Renal cortex interstitium (tissue), 11 donors: ENCODE measurements at regions not wholly inside any gene's neighbourhood (a gene's known extent, or its start where the extent isn't known, plus 50 kb on each side); places are given as distances from the start of the nearest gene placed in this dataset.

ENCODE experiments used
- DNase-seq, 11 donors: peaks; one replicate each; pipeline ENCODE4 v3.0.0-alpha.2; 2013; ENCODE audit warnings: low read depth in 9 of 11, low spot score in 4 of 11; ENCODE audit errors: extremely low read depth in 1 of 11

DNA sequence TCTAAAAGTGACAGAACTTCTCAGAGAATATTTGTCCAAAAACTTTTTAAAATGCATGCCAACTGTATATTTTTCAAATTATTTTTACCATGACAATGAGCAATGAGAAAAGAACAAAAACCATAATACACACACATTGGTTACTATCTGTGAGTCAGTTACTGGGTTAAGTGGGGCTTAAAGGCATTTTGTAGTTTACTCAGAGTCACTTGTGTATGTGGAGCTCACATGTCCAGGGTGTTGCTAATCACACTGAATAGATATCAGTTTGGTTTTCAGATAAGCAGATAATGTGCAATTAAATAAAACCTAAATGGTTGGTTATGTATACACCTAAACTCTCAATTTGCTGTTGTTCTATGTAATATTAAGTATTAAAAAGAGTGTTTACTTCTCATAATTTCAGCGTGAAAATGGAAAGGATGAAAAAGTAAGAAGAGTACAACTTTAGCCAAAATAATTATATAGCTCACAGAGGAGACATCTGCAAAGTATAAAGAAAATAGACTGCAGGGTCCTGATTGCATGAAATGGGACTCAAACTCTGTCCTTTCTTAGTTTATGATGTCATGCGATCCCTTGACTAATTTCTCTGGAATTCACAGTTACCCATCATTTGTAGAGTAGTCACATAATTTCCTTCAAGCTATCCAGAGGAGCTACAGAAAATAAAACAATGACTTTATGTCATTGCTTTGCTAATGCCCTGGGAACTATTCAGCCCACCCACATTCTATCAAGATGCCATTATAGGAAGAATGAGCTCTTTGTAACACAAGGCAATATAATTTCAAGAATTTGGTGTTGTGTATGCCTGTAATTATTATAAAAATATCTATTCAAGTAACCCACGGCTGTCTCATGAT is 388.0 kb upstream of the ZNF608 start:
- DNase-seq = no peak

- peak in 1 of 11 donors; percentile 22 for DNase-seq
Measured at GRCh38 chr5:125137535-125137934, 391.1 kb upstream of the ZNF608 start.

- DNase-seq = no peak
Measured at GRCh38 chr5:125138266-125138665, 391.8 kb upstream of the ZNF608 start.

GRCh38 chr5:125139590-125139989 is 393.2 kb upstream of the ZNF608 start:
- DNase-seq = no peak

DNA sequence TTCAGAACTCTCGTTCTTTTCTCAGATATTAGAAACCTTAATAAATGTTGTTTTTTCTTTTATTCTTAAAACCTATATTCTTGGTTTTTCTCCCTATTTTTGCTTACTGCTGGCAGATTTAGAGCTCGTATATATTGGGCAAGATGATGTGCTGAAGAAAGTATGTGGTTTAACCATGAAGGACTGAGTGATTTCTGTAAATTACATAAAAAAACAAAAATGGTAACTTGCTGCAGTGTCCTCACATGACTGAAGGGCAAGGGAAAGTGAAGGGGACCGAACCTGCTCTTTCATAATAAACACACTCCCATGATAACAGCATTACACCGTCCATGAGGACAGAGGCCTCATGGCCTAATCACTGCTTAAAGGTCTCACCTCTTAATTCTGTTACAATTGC is 393.8 kb upstream of the ZNF608 start:
- DNase-seq = no peak

DNA sequence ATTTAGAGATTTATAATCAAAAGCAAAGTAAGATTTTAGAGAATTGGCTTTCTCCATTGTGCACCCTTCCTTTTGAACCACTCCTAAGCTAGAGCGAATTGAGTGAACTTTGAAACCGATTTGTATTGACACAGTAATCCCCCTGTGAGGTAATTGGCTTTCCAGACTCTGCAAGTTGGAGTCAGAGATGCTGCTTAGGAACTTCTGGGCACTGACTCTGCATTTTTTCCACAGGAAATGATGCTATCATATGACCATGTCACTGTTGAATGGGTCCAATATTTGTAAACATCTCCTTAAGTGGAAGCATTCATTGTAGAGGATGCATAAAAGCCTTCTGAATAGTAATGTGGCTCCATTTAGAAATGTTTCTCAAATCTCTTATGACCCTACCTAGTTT is 394.4 kb upstream of the ZNF608 start:
- DNase-seq = no peak

- DNase-seq = no peak
Measured at GRCh38 chr5:125142458-125142857, 396.0 kb upstream of the ZNF608 start.

- no peak for DNase-seq
Measured at GRCh38 chr5:125143011-125143410, 396.6 kb upstream of the ZNF608 start.

- DNase-seq = no peak
Measured at GRCh38 chr5:125148076-125148475, 401.6 kb upstream of the ZNF608 start.

GRCh38 chr5:125148706-125149105 is 402.3 kb upstream of the ZNF608 start:
- no peak for DNase-seq

DNA sequence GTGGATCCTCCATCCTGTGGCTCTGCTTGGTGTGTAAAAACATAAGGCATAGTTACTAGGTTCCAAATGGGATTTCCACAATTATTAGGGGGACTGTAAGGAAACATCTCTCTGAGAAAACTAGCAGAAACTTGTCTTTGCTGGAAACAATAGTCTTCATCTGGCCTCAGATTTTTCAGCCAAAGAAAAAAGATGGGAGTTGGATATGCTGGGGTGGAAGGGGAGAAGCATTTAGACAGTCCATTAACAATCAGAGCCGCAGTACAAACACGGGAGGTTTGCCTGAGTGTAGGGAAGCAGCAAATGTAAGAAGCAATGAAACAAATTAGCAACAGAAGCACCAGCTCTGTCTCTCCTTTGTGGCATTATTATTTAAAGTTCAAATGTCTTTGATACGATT is 402.7 kb upstream of the ZNF608 start:
- no peak for DNase-seq

GRCh38 chr5:125149527-125149926 is 403.1 kb upstream of the ZNF608 start:
- DNase-seq = no peak

DNA sequence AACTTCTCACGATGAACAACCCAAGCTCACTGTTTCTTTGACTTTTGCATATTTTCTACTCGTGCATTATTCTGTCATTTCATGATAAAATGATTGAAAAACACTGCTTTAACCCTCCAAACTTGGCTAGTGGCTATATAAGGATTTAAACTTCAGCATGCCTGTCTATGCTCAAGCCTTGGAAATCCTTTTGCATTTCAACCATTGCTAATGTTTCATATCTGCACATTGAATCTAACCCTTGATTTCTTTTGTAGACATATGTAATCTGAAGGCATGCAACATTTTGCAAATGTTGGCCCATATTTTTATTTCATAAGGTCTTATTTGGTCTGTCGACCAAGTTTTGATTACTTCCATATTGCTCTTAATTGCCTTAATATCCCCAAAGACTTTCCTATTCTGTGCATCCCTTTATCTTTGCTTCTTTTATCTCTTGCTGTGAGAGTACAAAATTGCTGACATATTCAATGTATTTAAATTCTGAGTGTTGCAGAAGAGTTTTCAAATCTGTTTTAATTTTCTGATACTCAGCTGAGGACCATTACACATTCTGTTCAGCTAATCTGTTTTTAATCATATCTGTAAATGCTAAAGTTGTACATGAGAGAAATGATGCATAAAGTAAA is 403.7 kb upstream of the ZNF608 start:
- DNase-seq = no peak

DNA sequence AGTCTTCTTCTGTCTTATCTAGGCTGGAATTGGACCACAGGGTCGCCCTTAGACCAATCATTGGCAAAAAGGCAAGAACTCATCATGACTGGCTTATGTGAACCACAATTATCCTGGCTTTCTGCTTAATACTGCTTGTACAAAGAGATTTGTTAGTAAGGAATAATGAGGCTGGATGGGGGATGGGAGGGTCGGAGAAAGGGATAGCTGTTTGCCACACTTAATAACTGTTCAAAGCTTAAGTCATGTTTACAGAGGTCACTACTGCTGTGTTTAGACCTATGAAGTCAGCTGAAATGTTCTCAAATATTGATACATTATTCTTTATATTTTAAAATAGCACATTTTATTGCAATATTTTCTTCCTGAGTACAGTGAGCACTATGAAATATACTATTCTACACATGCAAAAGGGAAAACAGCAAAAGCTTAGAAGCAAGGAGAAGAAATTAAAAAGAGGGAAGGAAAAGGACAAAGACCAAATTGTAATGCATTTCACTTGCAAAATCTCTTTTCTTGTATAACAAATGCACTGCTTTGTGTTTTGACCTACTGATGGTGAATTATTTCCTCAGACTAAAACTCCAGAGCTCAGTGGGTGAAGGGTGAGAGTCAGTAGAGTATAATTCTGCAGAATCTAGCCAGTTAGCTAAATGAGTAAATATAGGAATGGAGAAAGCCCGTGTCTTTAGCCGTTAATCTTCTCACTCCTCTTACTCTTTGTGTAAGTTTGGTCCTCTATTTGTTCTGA is 404.9 kb upstream of the ZNF608 start:
- peak in 2 of 11 donors; percentile 29 to 34 for DNase-seq

- no peak for DNase-seq
Measured at GRCh38 chr5:125152044-125152443, 405.6 kb upstream of the ZNF608 start.

DNA sequence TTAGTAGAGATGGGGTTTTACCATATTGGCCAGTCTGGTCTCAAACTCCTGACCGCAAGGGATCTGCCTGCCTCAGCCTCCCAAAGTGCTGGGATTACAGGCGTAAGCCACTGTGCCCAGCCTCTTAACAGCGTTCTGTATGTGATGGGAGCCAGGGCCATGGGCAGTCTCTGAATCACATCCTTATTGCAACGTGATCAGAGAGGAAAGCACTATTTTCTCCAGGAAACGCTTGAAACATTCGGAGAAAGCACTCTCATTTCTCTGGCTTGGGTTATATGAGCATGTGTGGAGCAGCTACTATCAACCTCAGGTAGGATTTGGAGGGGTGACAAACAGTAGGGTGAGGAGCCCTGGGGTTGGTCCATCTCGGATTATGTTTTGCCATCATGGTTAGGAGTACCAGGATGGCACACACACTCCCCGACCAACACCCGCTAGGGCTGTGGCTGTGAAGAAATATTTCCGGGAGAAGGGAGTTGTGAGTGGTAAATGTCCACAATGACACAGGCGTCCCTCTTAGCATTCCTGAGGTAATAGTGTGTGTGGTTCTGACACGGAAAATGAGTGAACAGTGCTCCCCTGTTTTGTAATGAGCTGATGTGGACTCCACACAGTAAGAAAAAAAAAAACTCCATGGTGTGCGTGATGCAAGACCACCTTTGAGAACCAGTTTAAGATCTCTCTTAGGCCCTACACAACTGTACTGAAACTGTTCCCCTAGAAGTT is 406.2 kb upstream of the ZNF608 start:
- no peak for DNase-seq

- no peak for DNase-seq
Measured at GRCh38 chr5:125153231-125153630, 406.8 kb upstream of the ZNF608 start.

DNA sequence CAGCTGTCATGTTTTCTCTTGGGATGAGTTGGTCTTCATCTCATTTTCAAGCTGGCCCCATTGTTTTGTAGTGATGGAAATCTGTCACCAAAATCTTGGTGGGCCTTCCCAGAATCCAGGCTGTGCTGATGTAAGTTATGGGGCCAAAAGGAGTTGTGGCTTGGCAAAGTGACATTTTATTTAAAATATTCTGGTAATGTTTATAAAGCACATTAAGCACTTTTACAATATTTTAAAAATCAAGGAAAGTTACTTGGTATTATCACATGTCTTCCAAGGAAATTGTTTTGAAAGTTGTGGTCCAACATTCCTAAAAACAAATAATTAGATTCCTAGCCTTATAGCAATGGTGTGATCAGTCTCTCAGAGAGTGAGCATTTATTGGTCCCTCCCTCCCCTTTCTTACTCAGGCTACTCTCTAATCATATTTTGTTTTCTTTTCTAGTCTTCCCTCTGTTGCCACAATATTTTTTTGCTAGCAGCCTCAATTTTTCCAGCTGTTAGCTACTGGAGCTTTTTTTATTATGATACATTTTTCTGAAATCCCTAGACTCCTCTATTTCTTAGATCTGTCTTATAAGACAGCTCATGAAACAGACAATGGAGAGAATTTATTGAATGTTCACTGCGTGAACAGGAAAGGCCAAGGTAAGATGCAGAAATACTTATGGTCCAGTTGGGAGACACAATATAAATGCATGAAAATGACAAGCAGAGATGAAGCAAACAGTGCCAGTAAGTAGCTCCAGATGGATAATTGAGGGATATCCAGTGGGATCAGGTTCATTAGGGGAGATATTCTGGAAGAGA is 408.1 kb upstream of the ZNF608 start:
- no peak for DNase-seq
